SW480 (cell line): ENCODE measurements at regions not wholly inside any gene's neighbourhood (a gene's known extent, or its start where the extent isn't known, plus 50 kb on each side); places are given as distances from the start of the nearest gene placed in this dataset.
"Not testable (repeated sequence)": the region's sequence is repeated elsewhere in the genome, so short reads cannot be mapped to it uniquely, and the experiment has no call there.

Experiments
- DNase-seq: peaks from one replicate; pipeline ENCODE4 v3.0.0-alpha.2; 2016; ENCODE audit warnings: low spot score

GRCh38 chr2:224174990-224175389, 135.9 kb upstream of the SERPINE2 start:
- DNase-seq, result no peak

- no peak for DNase-seq
Observed at GRCh38 chr2:224174521-224174920, 135.4 kb upstream of the SERPINE2 start.

GRCh38 chr2:224173933-224174332, 134.8 kb upstream of the SERPINE2 start:
- no peak for DNase-seq

GRCh38 chr2:224173210-224173609, 134.1 kb upstream of the SERPINE2 start:
- DNase-seq, result no peak

GRCh38 chr2:224171226-224171625, 132.1 kb upstream of the SERPINE2 start:
- no peak for DNase-seq

- DNase-seq, result no peak
Observed at GRCh38 chr2:224169847-224170246, 130.8 kb upstream of the SERPINE2 start.

- DNase-seq, result not testable (repeated sequence)
Observed at GRCh38 chr2:224167781-224168180, 128.7 kb upstream of the SERPINE2 start.

GRCh38 chr2:224166654-224167053, 127.6 kb upstream of the SERPINE2 start:
- no peak for DNase-seq

- DNase-seq, result no peak
Observed at GRCh38 chr2:224165901-224166319, 126.8 kb upstream of the SERPINE2 start.

GRCh38 chr2:224163566-224164307, 124.7 kb upstream of the SERPINE2 start:
- DNase-seq, result no peak

GRCh38 chr2:224162122-224162521, 123.0 kb upstream of the SERPINE2 start:
- no peak for DNase-seq

GRCh38 chr2:224161712-224162111, 122.6 kb upstream of the SERPINE2 start:
- no peak for DNase-seq

- no peak for DNase-seq
Observed at GRCh38 chr2:224160917-224161316, 121.8 kb upstream of the SERPINE2 start.

GRCh38 chr2:224159345-224159928, 120.4 kb upstream of the SERPINE2 start:
- no peak for DNase-seq

- DNase-seq, result no peak
Observed at GRCh38 chr2:224158831-224159230, 119.7 kb upstream of the SERPINE2 start.

GRCh38 chr2:224158061-224158460, 119.0 kb upstream of the SERPINE2 start:
- DNase-seq, result no peak

GRCh38 chr2:224157655-224158054, 118.6 kb upstream of the SERPINE2 start:
- DNase-seq, result no peak

- DNase-seq, result no peak
Observed at GRCh38 chr2:224156436-224156835, 117.3 kb upstream of the SERPINE2 start.

- DNase-seq, result no peak
Observed at GRCh38 chr2:224155896-224156295, 116.8 kb upstream of the SERPINE2 start.

GRCh38 chr2:224155371-224155770, 116.3 kb upstream of the SERPINE2 start:
- no peak for DNase-seq

- DNase-seq, result no peak
Observed at GRCh38 chr2:224151680-224152310, 112.7 kb upstream of the SERPINE2 start.

- no peak for DNase-seq
Observed at GRCh38 chr2:224151161-224151560, 112.1 kb upstream of the SERPINE2 start.

- not testable (repeated sequence) for DNase-seq
Observed at GRCh38 chr2:224148058-224148457, 109.0 kb upstream of the SERPINE2 start.
